Fibroblast of lung (primary cell): ENCODE measurements at regions not wholly inside any gene's neighbourhood (a gene's known extent, or its start where the extent isn't known, plus 50 kb on each side); places are given as distances from the start of the nearest gene placed in this dataset.

Experiments used
- CTCF ChIP-seq, 2 donors: IDR thresholded peaks in 1 of 2; conservative IDR thresholded peaks in 1 of 2; 1 replicate in 1 of 2; 2 replicates in 1 of 2; pipeline ENCODE4 v1.5.1; 2011 to 2012; ENCODE audit warnings: low read length in 2 of 2, control low read depth in 1 of 2, inconsistent platforms in 1 of 2, low read depth in 1 of 2, mild to moderate bottlenecking in 1 of 2
- EZH2 ChIP-seq: IDR thresholded peaks from 2 replicates; pipeline ENCODE4 v1.5.1; 2012; ENCODE audit warnings: low read length, control low read depth, mild to moderate bottlenecking; ENCODE audit errors: missing control alignments

GRCh38 chr4:19093951-19094350 is 1072.4 kb upstream of the LCORL start:
- TF ChIP-seq CTCF (conservative IDR thresholded peaks at IDR 0.05 in 1 of 2, IDR thresholded peaks at IDR 0.05 in 1 of 2; ENCODE audit: low read depth in 1 of 2, low read length in 2 of 2), result no peak
- no peak for TF ChIP-seq EZH2
